ENCODE measurements at regions not wholly inside any gene's neighbourhood (a gene's known extent, or its start where the extent isn't known, plus 50 kb on each side); places are given as distances from the start of the nearest gene placed in this dataset.

GRCh38 chr21:25512095-25513081 is 94.9 kb downstream of the MRPL39 start:
- H3K9me3 ChIP-seq = no peaks in the 10 kb centered on the region
- no peak for TF ChIP-seq CTCF (IDR thresholded peaks at IDR 0.05)
- intact Hi-C loops (cut with DNase I) = no loop called here
- H3K27ac ChIP-seq = no peak overlapping the region
- no peaks in the 10 kb centered on the region for H3K36me3 ChIP-seq
- no peaks in the 10 kb centered on the region for H3K4me1 ChIP-seq
- ATAC-seq = no peak
- no peaks in the 10 kb centered on the region for H3K27me3 ChIP-seq
- no peak overlapping the region for H3K4me3 ChIP-seq
- DNase-seq = no peak

- Histone ChIP-seq H3K9me3 (no peaks in the 10 kb centered on the region), H3K36me3 (no peaks in the 10 kb centered on the region), H3K27ac (no peak overlapping the region), H3K4me3 (no peak overlapping the region), H3K4me1 (no peaks in the 10 kb centered on the region), H3K27me3 (no peaks in the 10 kb centered on the region)
- ATAC-seq (no peak), DNase-seq (no peak)
- TF ChIP-seq CTCF (IDR thresholded peaks at IDR 0.05) = no peak
- intact Hi-C loops (cut with DNase I) = no loop called here
Observed at GRCh38 chr21:25509862-25510261, 97.4 kb downstream of the MRPL39 start.

GRCh38 chr21:25508364-25508763 is 98.9 kb downstream of the MRPL39 start:
- TF ChIP-seq CTCF (IDR thresholded peaks at IDR 0.05) = no peak
- Histone ChIP-seq H3K27me3 (no peaks in the 10 kb centered on the region), H3K4me1 (no peaks in the 10 kb centered on the region), H3K9me3 (no peaks in the 10 kb centered on the region), H3K27ac (no peak overlapping the region), H3K4me3 (no peak overlapping the region), H3K36me3 (no peaks in the 10 kb centered on the region)
- DNase-seq = no peak
- intact Hi-C loops (cut with DNase I) = no loop called here
- no peak for ATAC-seq

GRCh38 chr21:25507522-25507921 is 99.8 kb downstream of the MRPL39 start:
- no peaks in the 10 kb centered on the region for H3K36me3 ChIP-seq
- no peaks in the 10 kb centered on the region for H3K9me3 ChIP-seq
- no peaks in the 10 kb centered on the region for H3K27me3 ChIP-seq
- H3K4me3 ChIP-seq = no peak overlapping the region
- DNase-seq (no peak), ATAC-seq (no peak)
- intact Hi-C loops (cut with DNase I) = no loop called here
- H3K4me1 ChIP-seq = no peaks in the 10 kb centered on the region
- no peak for TF ChIP-seq CTCF (IDR thresholded peaks at IDR 0.05)
- no peak overlapping the region for H3K27ac ChIP-seq

GRCh38 chr21:25506887-25507286 is 100.4 kb downstream of the MRPL39 start:
- no peak for ATAC-seq
- Histone ChIP-seq H3K4me3 (no peak overlapping the region), H3K4me1 (no peaks in the 10 kb centered on the region), H3K27ac (no peak overlapping the region), H3K27me3 (no peaks in the 10 kb centered on the region), H3K9me3 (no peaks in the 10 kb centered on the region), H3K36me3 (no peaks in the 10 kb centered on the region)
- no peak for DNase-seq
- TF ChIP-seq CTCF (IDR thresholded peaks at IDR 0.05) = no peak
- intact Hi-C loops (cut with DNase I) = no loop called here
